Small intestine (tissue), 7 donors: ENCODE measurements at regions not wholly inside any gene's neighbourhood (a gene's known extent, or its start where the extent isn't known, plus 50 kb on each side); places are given as distances from the start of the nearest gene placed in this dataset.
"Not testable (repeated sequence)": the region's sequence is repeated elsewhere in the genome, so short reads cannot be mapped to it uniquely, and the experiment has no call there.

Experiments
- DNase-seq, 2 donors: peaks; one replicate each; pipeline versions ENCODE4 v3.0.0 to v3.0.0-alpha.2; 2013
- FAIRE-seq: peaks from 2 replicates; lab custom pipeline; 2012; peaks lifted over from hg19 to GRCh38; lab: Jason Lieb, UNC
- H3K27ac ChIP-seq, 3 donors: one replicate each; pipeline ENCODE4 v1.5.1; 2013; ENCODE audit warnings: low read length in 2 of 3, mild to moderate bottlenecking in 2 of 3, control low read depth in 1 of 3, inconsistent platforms in 1 of 3, low read depth in 1 of 3, moderate library complexity in 1 of 3
- H3K27me3 ChIP-seq, 3 donors: one replicate each; pipeline ENCODE4 v1.6.1; 2013; ENCODE audit warnings: low read length in 3 of 3, inconsistent platforms in 1 of 3; ENCODE audit not compliant: control insufficient read depth in 3 of 3, insufficient read depth in 3 of 3
- H3K36me3 ChIP-seq, 3 donors: one replicate each; pipeline ENCODE4 v1.6.1; 2013; ENCODE audit warnings: low read length in 3 of 3, inconsistent platforms in 1 of 3, low read depth in 1 of 3, mild to moderate bottlenecking in 1 of 3, moderate library complexity in 1 of 3; ENCODE audit not compliant: control insufficient read depth in 3 of 3, insufficient read depth in 2 of 3
- H3K4me1 ChIP-seq, 3 donors: one replicate each; pipeline ENCODE4 v1.6.1; 2013; ENCODE audit warnings: low read length in 2 of 3, inconsistent platforms in 1 of 3, low read depth in 1 of 3, mild to moderate bottlenecking in 1 of 3, moderate library complexity in 1 of 3; ENCODE audit not compliant: control insufficient read depth in 3 of 3, insufficient read depth in 2 of 3
- H3K4me3 ChIP-seq, 3 donors: one replicate each; pipeline ENCODE4 v1.5.1; 2013; ENCODE audit warnings: low read length in 3 of 3, control low read depth in 1 of 3, inconsistent platforms in 1 of 3, low read depth in 1 of 3, mild to moderate bottlenecking in 1 of 3, moderate library complexity in 1 of 3
- H3K9me3 ChIP-seq, 2 donors: one replicate each; pipeline ENCODE4 v1.6.1; 2013; ENCODE audit warnings: low read depth in 1 of 2, low read length in 1 of 2; ENCODE audit not compliant: control insufficient read depth in 2 of 2, insufficient read depth in 1 of 2
- WGBS, 3 donors: extraction: QIAGEN DNeasy Blood & Tissue Kit; methylation state at CpG; one replicate each; pipeline ENCODE4 v1.1.7; 2013; 5-methylcytosine and 5-hydroxymethylcytosine counted together
- donor health status: healthy with polysubstance abuse.
- donor health status: control.
- donor health status: control.
- donor health status: Bipolar disorder and iron deficiency.
- donor health status: healthy.

GRCh38 chr2:42995752-42996422 lies 203.5 kb upstream of the HAAO start:
- Histone ChIP-seq H3K9me3 (peaks cover 0 to 3% of the 10 kb centered on the region in 2 donors), H3K4me1 (peaks cover 0 to 18% (median 2%) of the 10 kb centered on the region in 3 donors), H3K27ac (no peak overlapping the region), H3K4me3 (no peak overlapping the region), H3K27me3 (no peaks in the 10 kb centered on the region), H3K36me3 (peaks cover 0 to 9% (median 0%) of the 10 kb centered on the region in 3 donors)
- FAIRE-seq (no peak), DNase-seq (no peak)
- 87 to 97% (median 97%) methylated on average over 1 of the region's 1 CpG for WGBS, 3 donors

- DNase-seq, FAIRE-seq, H3K36me3 ChIP-seq, H3K27ac ChIP-seq, H3K27me3 ChIP-seq, H3K9me3 ChIP-seq, H3K4me3 ChIP-seq: not testable (repeated sequence)
- 86 to 91% (median 88%) methylated on average over 19 to 31 of the region's 37 CpGs for WGBS, 3 donors
- H3K4me1 ChIP-seq, result peaks cover 0 to 19% (median 0%) of the 10 kb centered on the region in 3 donors
These were observed 197.1 kb upstream of the HAAO start for GRCh38 chr2:42989283-42990081.

- peak overlapping the region in 1 of 3 donors; percentile 52 for H3K27ac ChIP-seq
- FAIRE-seq, DNase-seq: not testable (repeated sequence)
These were observed 195.7 kb upstream of the HAAO start for GRCh38 chr2:42988055-42988454.

GRCh38 chr2:42987112-42987922 lies 194.9 kb upstream of the HAAO start:
- no peak overlapping the region for H3K4me3 ChIP-seq
- H3K27ac ChIP-seq, result peak overlapping the region in 1 of 3 donors; percentile 52
- no peaks in the 10 kb centered on the region for H3K9me3 ChIP-seq
- DNase-seq, result peak; percentile 56 to 58
- WGBS, 3 donors, result 66 to 84% (median 73%) methylated on average over 8 of the region's 8 CpGs
- no peaks in the 10 kb centered on the region for H3K36me3 ChIP-seq
- H3K4me1 ChIP-seq, result peaks cover 0 to 31% (median 0%) of the 10 kb centered on the region in 3 donors
- no peak for FAIRE-seq
- no peaks in the 10 kb centered on the region for H3K27me3 ChIP-seq

More at GRCh38 chr2:42988055-42988454, 195.7 kb upstream of the HAAO start:
- not testable (repeated sequence) for H3K36me3 ChIP-seq, H3K9me3 ChIP-seq, H3K4me3 ChIP-seq, H3K27me3 ChIP-seq
- H3K4me1 ChIP-seq, result peaks cover 0 to 30% (median 0%) of the 10 kb centered on the region in 3 donors
- 40 to 59% (median 41%) methylated on average over 4 of the region's 4 CpGs for WGBS, 3 donors

- peaks cover 0 to 48% (median 0%) of the 10 kb centered on the region in 3 donors for H3K4me1 ChIP-seq
- FAIRE-seq, result no peak
- no peaks in the 10 kb centered on the region for H3K27me3 ChIP-seq
- peaks cover 0 to 4% of the 10 kb centered on the region in 2 donors for H3K9me3 ChIP-seq
- no peak for DNase-seq
- no peak overlapping the region for H3K4me3 ChIP-seq
- no peak overlapping the region for H3K27ac ChIP-seq
- H3K36me3 ChIP-seq, result no peaks in the 10 kb centered on the region
- WGBS, 3 donors, result 85 to 94% (median 86%) methylated on average over 6 of the region's 6 CpGs
These were observed 192.2 kb upstream of the HAAO start for GRCh38 chr2:42984617-42985016.

- Histone ChIP-seq H3K4me1 (peaks cover 0 to 51% (median 0%) of the 10 kb centered on the region in 3 donors), H3K27ac (no peak overlapping the region), H3K27me3 (no peaks in the 10 kb centered on the region), H3K36me3 (no peaks in the 10 kb centered on the region), H3K9me3 (peaks cover 0 to 4% of the 10 kb centered on the region in 2 donors), H3K4me3 (no peak overlapping the region)
- WGBS, 3 donors, result 86 to 88% (median 88%) methylated on average over 6 of the region's 6 CpGs
- no peak for DNase-seq
- no peak for FAIRE-seq
These were observed 191.7 kb upstream of the HAAO start for GRCh38 chr2:42984081-42984480.

- Histone ChIP-seq H3K27me3 (no peaks in the 10 kb centered on the region), H3K4me3 (no peak overlapping the region), H3K9me3 (peaks cover 0 to 4% of the 10 kb centered on the region in 2 donors), H3K4me1 (peaks cover 0 to 70% (median 0%) of the 10 kb centered on the region in 3 donors), H3K27ac (peak overlapping the region in 2 of 3 donors; percentile 79 to 81), H3K36me3 (peaks cover 0 to 7% (median 0%) of the 10 kb centered on the region in 3 donors)
- DNase-seq, result no peak
- no peak for FAIRE-seq
- WGBS, 3 donors, result 80 to 85% (median 85%) methylated on average over 9 of the region's 9 CpGs
These were observed 188.5 kb upstream of the HAAO start for GRCh38 chr2:42980764-42981416.
